ENCODE measurements at regions not wholly inside any gene's neighbourhood (a gene's known extent, or its start where the extent isn't known, plus 50 kb on each side); places are given as distances from the start of the nearest gene placed in this dataset.

GRCh38 chr6:22150368-22151035, 146.3 kb downstream of the PRL start:
- DNase-seq (no peak), ATAC-seq (no peak)
- Histone ChIP-seq H3K9me3 (ENCODE audit: control insufficient read depth, insufficient read depth, low read length) (no peaks in the 10 kb centered on the region), H3K36me3 (ENCODE audit: control insufficient read depth, insufficient read depth, low read length) (no peaks in the 10 kb centered on the region), H3K4me1 (ENCODE audit: control insufficient read depth, insufficient read depth, low read length) (peaks cover 16% of the 10 kb centered on the region), H3K4me3 (ENCODE audit: low read length) (no peak overlapping the region), H3K27me3 (ENCODE audit: control insufficient read depth, insufficient read depth, low read length) (no peaks in the 10 kb centered on the region), H3K27ac (ENCODE audit: low read length) (no peak overlapping the region)
- Mint-ChIP-seq H3K9me3 (no peaks in the 10 kb centered on the region), H3K4me1 (peaks cover 11% of the 10 kb centered on the region in 2 donors), H3K27ac (no peak overlapping the region), H3K27me3 (ENCODE audit: low read depth in 2 of 2) (peaks cover 7 to 29% of the 10 kb centered on the region in 2 donors), H3K36me3 (no peaks in the 10 kb centered on the region), H3K4me3 (no peak overlapping the region)
- intact Hi-C loops (cut with micrococcal nuclease), result no loop called here
- TF ChIP-seq CTCF (IDR thresholded peaks at IDR 0.05), result no peak

- Mint-ChIP-seq H3K9me3 (no peaks in the 10 kb centered on the region), H3K4me3 (no peak overlapping the region), H3K4me1 (peaks cover 8% of the 10 kb centered on the region in 2 donors), H3K27ac (no peak overlapping the region), H3K36me3 (no peaks in the 10 kb centered on the region), H3K27me3 (ENCODE audit: low read depth in 2 of 2) (peaks cover 4 to 18% of the 10 kb centered on the region in 2 donors)
- peaks cover 7% of the 10 kb centered on the region for H3K4me1 ChIP-seq (ENCODE audit: control insufficient read depth, insufficient read depth, low read length)
- H3K4me3 ChIP-seq (ENCODE audit: low read length), result no peak overlapping the region
- no peaks in the 10 kb centered on the region for H3K27me3 ChIP-seq (ENCODE audit: control insufficient read depth, insufficient read depth, low read length)
- no peak overlapping the region for H3K27ac ChIP-seq (ENCODE audit: low read length)
- H3K9me3 ChIP-seq (ENCODE audit: control insufficient read depth, insufficient read depth, low read length), result no peaks in the 10 kb centered on the region
- intact Hi-C loops (cut with micrococcal nuclease), result no loop called here
- WGBS (ENCODE audit: insufficient coverage), result no CpG with 5 or more reads among the region's 1 CpG
- DNase-seq, result no peak
- H3K36me3 ChIP-seq (ENCODE audit: control insufficient read depth, insufficient read depth, low read length), result no peaks in the 10 kb centered on the region
- no peak for ATAC-seq
- no peak for TF ChIP-seq CTCF (IDR thresholded peaks at IDR 0.05)
Measured at GRCh38 chr6:22151892-22152291, 144.9 kb downstream of the PRL start.

GRCh38 chr6:22152841-22153240, 144.0 kb downstream of the PRL start:
- intact Hi-C loops (cut with micrococcal nuclease), result no loop called here
- H3K4me3 Mint-ChIP-seq, result no peak overlapping the region
- no peaks in the 10 kb centered on the region for H3K36me3 Mint-ChIP-seq

More at GRCh38 chr6:22152841-22153240, 144.0 kb downstream of the PRL start:
- H3K27me3 Mint-ChIP-seq (ENCODE audit: low read depth in 2 of 2), result peaks cover 2 to 9% of the 10 kb centered on the region in 2 donors
- DNase-seq (no peak), ATAC-seq (no peak)
- no peak overlapping the region for H3K27ac Mint-ChIP-seq
- H3K9me3 Mint-ChIP-seq, result no peaks in the 10 kb centered on the region
- H3K4me1 ChIP-seq (ENCODE audit: control insufficient read depth, insufficient read depth, low read length), result peaks cover 2% of the 10 kb centered on the region
- no peak overlapping the region for H3K27ac ChIP-seq (ENCODE audit: low read length)
- no peaks in the 10 kb centered on the region for H3K36me3 ChIP-seq (ENCODE audit: control insufficient read depth, insufficient read depth, low read length)
- TF ChIP-seq CTCF (IDR thresholded peaks at IDR 0.05), result no peak
- no peaks in the 10 kb centered on the region for H3K27me3 ChIP-seq (ENCODE audit: control insufficient read depth, insufficient read depth, low read length)
- H3K4me3 ChIP-seq (ENCODE audit: low read length), result no peak overlapping the region
- no peaks in the 10 kb centered on the region for H3K4me1 Mint-ChIP-seq
- no peaks in the 10 kb centered on the region for H3K9me3 ChIP-seq (ENCODE audit: control insufficient read depth, insufficient read depth, low read length)
